NCI-H82 treated with DMSO at 0.1 percent for 48 hours (cell line): ENCODE measurements at regions not wholly inside any gene's neighbourhood (a gene's known extent, or its start where the extent isn't known, plus 50 kb on each side); places are given as distances from the start of the nearest gene placed in this dataset.
"Not testable (repeated sequence)": the region's sequence is repeated elsewhere in the genome, so short reads cannot be mapped to it uniquely, and the experiment has no call there.

Source experiments
- DNase-seq: peaks from one replicate; lab custom pipeline; 2025; ENCODE audit not compliant: unreplicated experiment; lab: John Stamatoyannopoulos, UW

GRCh38 chr3:11739706-11740105 lies 96.0 kb upstream of the VGLL4 start:
- DNase-seq: no peak

- no peak for DNase-seq
Measured at GRCh38 chr3:11739123-11739522, 95.4 kb upstream of the VGLL4 start.

GRCh38 chr3:11737742-11738141 lies 94.0 kb upstream of the VGLL4 start:
- no peak for DNase-seq

GRCh38 chr3:11736136-11736833 lies 92.6 kb upstream of the VGLL4 start:
- no peak for DNase-seq

GRCh38 chr3:11735638-11736037 lies 91.9 kb upstream of the VGLL4 start:
- no peak for DNase-seq

GRCh38 chr3:11735111-11735510 lies 91.4 kb upstream of the VGLL4 start:
- DNase-seq: not testable (repeated sequence)

GRCh38 chr3:11733914-11734313 lies 90.2 kb upstream of the VGLL4 start:
- no peak for DNase-seq

GRCh38 chr3:11727207-11727606 lies 83.5 kb upstream of the VGLL4 start:
- DNase-seq: no peak

GRCh38 chr3:11726146-11726545 lies 82.4 kb upstream of the VGLL4 start:
- DNase-seq: no peak

- not testable (repeated sequence) for DNase-seq
Measured at GRCh38 chr3:11725340-11725641, 81.6 kb upstream of the VGLL4 start.

GRCh38 chr3:11724615-11725339 lies 81.1 kb upstream of the VGLL4 start:
- no peak for DNase-seq

- DNase-seq: no peak
Measured at GRCh38 chr3:11721479-11721878, 77.8 kb upstream of the VGLL4 start.

GRCh38 chr3:11720917-11721411 lies 77.2 kb upstream of the VGLL4 start:
- DNase-seq: no peak

- DNase-seq: peak; percentile 37
Measured at GRCh38 chr3:11720304-11720898, 76.7 kb upstream of the VGLL4 start.

- DNase-seq: peak; percentile 31
Measured at GRCh38 chr3:11719406-11720303, 75.9 kb upstream of the VGLL4 start.

- no peak for DNase-seq
Measured at GRCh38 chr3:11718637-11719405, 75.1 kb upstream of the VGLL4 start.

- no peak for DNase-seq
Measured at GRCh38 chr3:11717768-11718636, 74.3 kb upstream of the VGLL4 start.

- DNase-seq: no peak
Measured at GRCh38 chr3:11717301-11717700, 73.6 kb upstream of the VGLL4 start.

- no peak for DNase-seq
Measured at GRCh38 chr3:11716573-11717290, 73.0 kb upstream of the VGLL4 start.
